Calu3 (cell line): ENCODE measurements at regions not wholly inside any gene's neighbourhood (a gene's known extent, or its start where the extent isn't known, plus 50 kb on each side); places are given as distances from the start of the nearest gene placed in this dataset.

ENCODE experiments used
- BruUV-seq: library from RNA; stranded (reverse); fragments of 400-500 nt; replicated peaks from 2 replicates; lab custom pipeline; 2021; lab: Mats Ljungman, UMichigan
- CTCF ChIA-PET: fragments of 300-600 bp; sonication (Branson Sonifier 250); formaldehyde crosslinking; loops from one replicate; lab custom pipeline; 2022; ENCODE audit warnings: antibody characterized with exemption; lab: Charles Lee
- DNase-seq: peaks from one replicate; pipeline ENCODE4 v3.0.0; 2022
- H3K27ac Mint-ChIP-seq: one replicate; pipeline ENCODE4 v1.8.0; 2022; ENCODE audit warnings: mixed read lengths; ENCODE audit not compliant: unreplicated experiment
- H3K27me3 Mint-ChIP-seq: one replicate; pipeline ENCODE4 v1.8.0; 2022; ENCODE audit warnings: mixed read lengths; ENCODE audit not compliant: unreplicated experiment
- H3K36me3 Mint-ChIP-seq: one replicate; pipeline ENCODE4 v1.8.0; 2022; ENCODE audit warnings: mild to moderate bottlenecking, moderate library complexity, mixed read lengths; ENCODE audit not compliant: insufficient read depth, unreplicated experiment
- H3K4me1 Mint-ChIP-seq: one replicate; pipeline ENCODE4 v1.8.0; 2022; ENCODE audit warnings: mild to moderate bottlenecking, low read depth, mixed read lengths; ENCODE audit not compliant: unreplicated experiment
- H3K4me3 Mint-ChIP-seq: one replicate; pipeline ENCODE4 v1.8.0; 2022; ENCODE audit warnings: mild to moderate bottlenecking, low read depth, moderate library complexity, mixed read lengths; ENCODE audit not compliant: unreplicated experiment
- H3K9me3 Mint-ChIP-seq: one replicate; pipeline ENCODE4 v1.8.0; 2022; ENCODE audit warnings: low read depth, mixed read lengths; ENCODE audit not compliant: unreplicated experiment
- CTCF ChIP-seq: fragments of 200-600 bp; IDR thresholded peaks from one replicate; pipeline ENCODE4 v1.8.0; 2022; ENCODE audit warnings: antibody characterized with exemption; ENCODE audit not compliant: unreplicated experiment
- intact Hi-C: fragments of 100-400 bp; cut with micrococcal nuclease; formaldehyde crosslinking; loops from one replicate; pipeline ENCODE4 v1.10.0; 2022; ENCODE audit not compliant: unreplicated experiment

GRCh38 chr18:22607284-22607635, 189.5 kb upstream of the CTAGE1 start:
- Mint-ChIP-seq H3K36me3 (no peaks in the 10 kb centered on the region), H3K27me3 (no peaks in the 10 kb centered on the region), H3K27ac (no peak overlapping the region), H3K4me1 (peaks cover 9% of the 10 kb centered on the region), H3K9me3 (no peaks in the 10 kb centered on the region), H3K4me3 (no peak overlapping the region)
- intact Hi-C loops: no loop called here
- DNase-seq: no peak
- TF ChIP-seq CTCF: no peak
- CTCF ChIA-PET: interaction anchor here (0.6 kb wide), 1 partner anchor 104 kb away, joined by 3 read pairs; no protein-coding TSS in a partner anchor
- BruUV-seq: no TSS peak

GRCh38 chr18:22608847-22609246, 191.1 kb upstream of the CTAGE1 start:
- Mint-ChIP-seq H3K9me3 (no peaks in the 10 kb centered on the region), H3K4me3 (no peak overlapping the region), H3K27ac (peak overlapping the region; percentile 62), H3K27me3 (no peaks in the 10 kb centered on the region), H3K4me1 (peaks cover 24% of the 10 kb centered on the region), H3K36me3 (no peaks in the 10 kb centered on the region)
- CTCF ChIA-PET: no interaction called here
- no peak for DNase-seq
- intact Hi-C loops: no loop called here
- TF ChIP-seq CTCF: no peak
- no TSS peak for BruUV-seq

- no peaks in the 10 kb centered on the region for H3K36me3 Mint-ChIP-seq
- H3K4me1 Mint-ChIP-seq: peaks cover 28% of the 10 kb centered on the region
- H3K9me3 Mint-ChIP-seq: no peaks in the 10 kb centered on the region
- H3K27me3 Mint-ChIP-seq: no peaks in the 10 kb centered on the region
- peak; percentile 64 for DNase-seq
- CTCF ChIA-PET: no interaction called here
- H3K27ac Mint-ChIP-seq: peak overlapping the region; percentile 49
- no peak overlapping the region for H3K4me3 Mint-ChIP-seq
- intact Hi-C loops: no loop called here
- TF ChIP-seq CTCF: no peak
- no TSS peak for BruUV-seq
Observed at GRCh38 chr18:22609642-22610041, 191.9 kb upstream of the CTAGE1 start.

- peak overlapping the region; percentile 46 for H3K4me3 Mint-ChIP-seq
- TF ChIP-seq CTCF: no peak
- peaks cover 28% of the 10 kb centered on the region for H3K4me1 Mint-ChIP-seq
- intact Hi-C loops: no loop called here
- BruUV-seq: no TSS peak
- H3K9me3 Mint-ChIP-seq: no peaks in the 10 kb centered on the region
- CTCF ChIA-PET: interaction anchor here (0.8 kb wide), 1 partner anchor 331 kb away, joined by 4 read pairs; no protein-coding TSS in a partner anchor
- H3K27me3 Mint-ChIP-seq: no peaks in the 10 kb centered on the region
- DNase-seq: peak; percentile 37
- no peak overlapping the region for H3K27ac Mint-ChIP-seq
- no peaks in the 10 kb centered on the region for H3K36me3 Mint-ChIP-seq
Observed at GRCh38 chr18:22613058-22613690, 195.5 kb upstream of the CTAGE1 start.
